ENCODE measurements at regions not wholly inside any gene's neighbourhood (a gene's known extent, or its start where the extent isn't known, plus 50 kb on each side); places are given as distances from the start of the nearest gene placed in this dataset.

GRCh38 chr13:82713687-82714405, 1168.4 kb downstream of the SLITRK1 start:
- Histone ChIP-seq H3F3A (ENCODE audit: insufficient read depth, low read length, poor library complexity, severe bottlenecking) (no peaks in the 10 kb centered on the region), H3K4me2 (ENCODE audit: low read length) (no peak overlapping the region), H3K27ac (ENCODE audit: low read length) (no peak overlapping the region), H3K79me2 (replicated peaks; ENCODE audit: insufficient read depth, low read length) (no peaks in the 10 kb centered on the region), H2AFZ (ENCODE audit: low read depth, low read length) (no peak overlapping the region), H3K36me3 (ENCODE audit: insufficient read depth, low read length) (no peaks in the 10 kb centered on the region), H3K9me3 (ENCODE audit: low read length) (no peaks in the 10 kb centered on the region), H3K9ac (ENCODE audit: low read length) (no peak overlapping the region), H3K27me3 (ENCODE audit: insufficient read depth, low read depth, low read length) (no peaks in the 10 kb centered on the region), H4K20me1 (ENCODE audit: insufficient read depth) (no peaks in the 10 kb centered on the region), H3K9me2 (ENCODE audit: insufficient read depth, low read length) (no peaks in the 10 kb centered on the region), H3K4me3 (ENCODE audit: low read length) (no peak overlapping the region)
- no peak for TF ChIP-seq CTCF (IDR thresholded peaks at IDR 0.05; ENCODE audit: poor library complexity, severe bottlenecking)
- TF ChIP-seq POLR2AphosphoS5 (IDR thresholded peaks at IDR 0.05), result no peak
- TF ChIP-seq EZH2 (IDR thresholded peaks at IDR 0.05; ENCODE audit: borderline replicate concordance, insufficient read depth, low read length, poor library complexity, severe bottlenecking), result no peak
- TF ChIP-seq REST (IDR thresholded peaks at IDR 0.05; ENCODE audit: borderline replicate concordance), result no peak
- no peak for TF ChIP-seq SMC3 (conservative IDR thresholded peaks at IDR 0.05; ENCODE audit: poor library complexity)
- no peak for TF ChIP-seq RAD21 (conservative IDR thresholded peaks at IDR 0.05)
- TF ChIP-seq EP300 (conservative IDR thresholded peaks at IDR 0.05; ENCODE audit: poor library complexity, severe bottlenecking), result no peak
- TF ChIP-seq TAF1 (IDR thresholded peaks at IDR 0.05; ENCODE audit: low read depth), result no peak
- no peak for TF ChIP-seq MXI1 (conservative IDR thresholded peaks at IDR 0.05; ENCODE audit: poor library complexity, severe bottlenecking)

- Histone ChIP-seq H3K4me3 (ENCODE audit: low read length) (no peak overlapping the region), H3K9me2 (ENCODE audit: insufficient read depth, low read length) (no peaks in the 10 kb centered on the region), H3K27me3 (ENCODE audit: insufficient read depth, low read depth, low read length) (no peaks in the 10 kb centered on the region), H2AFZ (ENCODE audit: low read depth, low read length) (no peak overlapping the region), H3K36me3 (ENCODE audit: insufficient read depth, low read length) (no peaks in the 10 kb centered on the region), H3K4me2 (ENCODE audit: low read length) (no peak overlapping the region), H3K9me3 (ENCODE audit: low read length) (no peaks in the 10 kb centered on the region), H3K9ac (ENCODE audit: low read length) (no peak overlapping the region), H3K79me2 (replicated peaks; ENCODE audit: insufficient read depth, low read length) (no peaks in the 10 kb centered on the region), H4K20me1 (ENCODE audit: insufficient read depth) (no peaks in the 10 kb centered on the region), H3F3A (ENCODE audit: insufficient read depth, low read length, poor library complexity, severe bottlenecking) (no peaks in the 10 kb centered on the region), H3K27ac (ENCODE audit: low read length) (no peak overlapping the region)
- no peak for TF ChIP-seq SMC3 (conservative IDR thresholded peaks at IDR 0.05; ENCODE audit: poor library complexity)
- no peak for TF ChIP-seq POLR2AphosphoS5 (IDR thresholded peaks at IDR 0.05)
- TF ChIP-seq EP300 (conservative IDR thresholded peaks at IDR 0.05; ENCODE audit: poor library complexity, severe bottlenecking), result no peak
- no peak for TF ChIP-seq TAF1 (IDR thresholded peaks at IDR 0.05; ENCODE audit: low read depth)
- TF ChIP-seq EZH2 (IDR thresholded peaks at IDR 0.05; ENCODE audit: borderline replicate concordance, insufficient read depth, low read length, poor library complexity, severe bottlenecking), result no peak
- no peak for TF ChIP-seq MXI1 (conservative IDR thresholded peaks at IDR 0.05; ENCODE audit: poor library complexity, severe bottlenecking)
- no peak for TF ChIP-seq REST (IDR thresholded peaks at IDR 0.05; ENCODE audit: borderline replicate concordance)
These were observed 1179.8 kb downstream of the SLITRK1 start for GRCh38 chr13:82702513-82702912.
